HG03575 (cell line): ENCODE measurements at regions not wholly inside any gene's neighbourhood (a gene's known extent, or its start where the extent isn't known, plus 50 kb on each side); places are given as distances from the start of the nearest gene placed in this dataset.

Source experiments
- ATAC-seq: cut with Tn5 transposase; IDR thresholded peaks from one replicate; pipeline ENCODE4 v1.9.1; 2021; ENCODE audit not compliant: unreplicated experiment, insufficient number of reproducible peaks, low FRiP score; ENCODE audit errors: extremely low read depth

GRCh38 chr5:111954516-111955395 is 197.8 kb upstream of the NREP start:
- no peak for ATAC-seq

- no peak for ATAC-seq
Measured at GRCh38 chr5:111953351-111954127, 196.5 kb upstream of the NREP start.

- ATAC-seq: no peak
Measured at GRCh38 chr5:111952555-111952954, 195.6 kb upstream of the NREP start.

- ATAC-seq: no peak
Measured at GRCh38 chr5:111950660-111951059, 193.7 kb upstream of the NREP start.

GRCh38 chr5:111948092-111948841 is 191.3 kb upstream of the NREP start:
- ATAC-seq: no peak

- no peak for ATAC-seq
Measured at GRCh38 chr5:111946556-111946955, 189.6 kb upstream of the NREP start.

- no peak for ATAC-seq
Measured at GRCh38 chr5:111945535-111945934, 188.5 kb upstream of the NREP start.

- ATAC-seq: no peak
Measured at GRCh38 chr5:111942661-111943401, 185.8 kb upstream of the NREP start.

- no peak for ATAC-seq
Measured at GRCh38 chr5:111942201-111942600, 185.2 kb upstream of the NREP start.

- ATAC-seq: no peak
Measured at GRCh38 chr5:111937094-111937493, 180.1 kb upstream of the NREP start.

- ATAC-seq: no peak
Measured at GRCh38 chr5:111935835-111936234, 178.8 kb upstream of the NREP start.

GRCh38 chr5:111935009-111935408 is 178.0 kb upstream of the NREP start:
- ATAC-seq: no peak

- no peak for ATAC-seq
Measured at GRCh38 chr5:111934511-111934910, 177.5 kb upstream of the NREP start.

- ATAC-seq: no peak
Measured at GRCh38 chr5:111933086-111933485, 176.1 kb upstream of the NREP start.

GRCh38 chr5:111932628-111933027 is 175.6 kb upstream of the NREP start:
- no peak for ATAC-seq

- ATAC-seq: no peak
Measured at GRCh38 chr5:111932199-111932598, 175.2 kb upstream of the NREP start.

- ATAC-seq: no peak
Measured at GRCh38 chr5:111931655-111932054, 174.7 kb upstream of the NREP start.

GRCh38 chr5:111930905-111931461 is 174.0 kb upstream of the NREP start:
- no peak for ATAC-seq

GRCh38 chr5:111930449-111930848 is 173.5 kb upstream of the NREP start:
- no peak for ATAC-seq
